Caco-2 (cell line): ENCODE measurements at regions not wholly inside any gene's neighbourhood (a gene's known extent, or its start where the extent isn't known, plus 50 kb on each side); places are given as distances from the start of the nearest gene placed in this dataset.

ENCODE experiments used
- BruUV-seq: library from RNA; stranded (reverse); fragments of 400-500 nt; replicated peaks from 2 replicates; lab custom pipeline; 2021; lab: Mats Ljungman, UMichigan
- CTCF ChIA-PET: fragments of 300-600 bp; sonication (Branson Sonifier 250); formaldehyde crosslinking; loops from one replicate; lab custom pipeline; 2022; ENCODE audit warnings: antibody characterized with exemption; lab: Charles Lee
- POLR2A ChIA-PET: fragments of 300-600 bp; sonication (Branson Sonifier 250); formaldehyde crosslinking; loops from one replicate; lab custom pipeline; 2022; ENCODE audit warnings: antibody characterized with exemption; lab: Charles Lee
- DNase-seq, 2 experiments: peaks; one replicate each; pipeline versions ENCODE4 v3.0.0 to v3.0.0-alpha.2; 2020 to 2022
- H3K27me3 ChIP-seq: replicated peaks from 2 replicates; pipeline ENCODE4 v1.6.0; 2011; ENCODE audit warnings: low read length; ENCODE audit not compliant: control insufficient read depth, insufficient read depth
- H3K36me3 ChIP-seq: 2 replicates; pipeline ENCODE4 v1.5.1; 2011; ENCODE audit warnings: low read length; ENCODE audit not compliant: control insufficient read depth, insufficient read depth
- H3K4me1 ChIP-seq: fragments of 250-450 bp; sonication (Bioruptor Pico); 2 replicates; pipeline ENCODE4 v1.5.1; 2020; ENCODE audit warnings: mild to moderate bottlenecking
- H3K4me3 ChIP-seq: 2 replicates; pipeline ENCODE4 v1.5.1; 2011; ENCODE audit warnings: low read depth, mild to moderate bottlenecking, control low read depth, low read length
- H3K9me3 ChIP-seq: fragments of 250-450 bp; sonication (Bioruptor Pico); 2 replicates; pipeline ENCODE4 v1.5.1; 2020; ENCODE audit warnings: mild to moderate bottlenecking, moderate library complexity
- H3K27ac Mint-ChIP-seq: one replicate; pipeline ENCODE4 v1.8.0; 2022; ENCODE audit warnings: mixed read lengths; ENCODE audit not compliant: unreplicated experiment
- H3K27me3 Mint-ChIP-seq: one replicate; pipeline ENCODE4 v1.8.0; 2022; ENCODE audit warnings: mixed read lengths; ENCODE audit not compliant: insufficient read depth, unreplicated experiment
- H3K36me3 Mint-ChIP-seq: one replicate; pipeline ENCODE4 v1.8.0; 2022; ENCODE audit warnings: mild to moderate bottlenecking, mixed read lengths; ENCODE audit not compliant: insufficient read depth, unreplicated experiment
- H3K4me1 Mint-ChIP-seq: one replicate; pipeline ENCODE4 v1.8.0; 2022; ENCODE audit warnings: low read depth, mixed read lengths; ENCODE audit not compliant: unreplicated experiment
- H3K4me3 Mint-ChIP-seq: one replicate; pipeline ENCODE4 v1.8.0; 2022; ENCODE audit warnings: mild to moderate bottlenecking, moderate library complexity, mixed read lengths; ENCODE audit not compliant: unreplicated experiment
- H3K9me3 Mint-ChIP-seq: one replicate; pipeline ENCODE4 v1.8.0; 2022; ENCODE audit warnings: mixed read lengths; ENCODE audit not compliant: unreplicated experiment
- CTCF ChIP-seq, 2 experiments: fragments of 200-600 bp in 1 of 2; IDR thresholded peaks; 1 replicate in 1 of 2; 2 replicates in 1 of 2; pipeline versions ENCODE4 v1.5.1 to v1.8.0; 2011 to 2022; ENCODE audit warnings: antibody characterized with exemption in 1 of 2, control low read depth in 1 of 2, inconsistent platforms in 1 of 2, low read depth in 1 of 2, low read length in 1 of 2, mild to moderate bottlenecking in 1 of 2, moderate library complexity in 1 of 2; ENCODE audit not compliant: insufficient read depth in 1 of 2, severe bottlenecking in 1 of 2, unreplicated experiment in 1 of 2
- intact Hi-C: fragments of 100-400 bp; cut with micrococcal nuclease; formaldehyde crosslinking; loops from one replicate; pipeline ENCODE4 v1.10.0; 2022; ENCODE audit not compliant: unreplicated experiment

- Histone ChIP-seq H3K4me3 (no peak overlapping the region), H3K36me3 (no peaks in the 10 kb centered on the region), H3K9me3 (no peaks in the 10 kb centered on the region), H3K27me3 (no peaks in the 10 kb centered on the region), H3K4me1 (no peaks in the 10 kb centered on the region)
- TF ChIP-seq CTCF (IDR thresholded peaks at IDR 0.05; ENCODE audit: insufficient read depth in 1 of 2, low read depth in 1 of 2, low read length in 1 of 2, severe bottlenecking in 1 of 2, unreplicated experiment in 1 of 2): no peak
- Mint-ChIP-seq H3K36me3 (no peaks in the 10 kb centered on the region), H3K27ac (no peak overlapping the region), H3K4me1 (no peaks in the 10 kb centered on the region), H3K4me3 (no peak overlapping the region), H3K27me3 (no peaks in the 10 kb centered on the region), H3K9me3 (no peaks in the 10 kb centered on the region)
- ChIA-PET CTCF (no interaction called here), POLR2A (no interaction called here)
- no peak for DNase-seq
- intact Hi-C loops: no loop called here
- no TSS peak for BruUV-seq
These were observed 196.5 kb downstream of the NUAK1 start for GRCh38 chr12:105942281-105942680.

GRCh38 chr12:105943525-105943924, 195.2 kb downstream of the NUAK1 start:
- Mint-ChIP-seq H3K9me3 (no peaks in the 10 kb centered on the region), H3K4me1 (no peaks in the 10 kb centered on the region), H3K27ac (no peak overlapping the region), H3K4me3 (no peak overlapping the region), H3K36me3 (no peaks in the 10 kb centered on the region), H3K27me3 (no peaks in the 10 kb centered on the region)
- no peak for TF ChIP-seq CTCF (IDR thresholded peaks at IDR 0.05; ENCODE audit: insufficient read depth in 1 of 2, low read depth in 1 of 2, low read length in 1 of 2, severe bottlenecking in 1 of 2, unreplicated experiment in 1 of 2)
- BruUV-seq: no TSS peak
- Histone ChIP-seq H3K27me3 (no peaks in the 10 kb centered on the region), H3K36me3 (no peaks in the 10 kb centered on the region), H3K4me3 (no peak overlapping the region), H3K9me3 (no peaks in the 10 kb centered on the region), H3K4me1 (no peaks in the 10 kb centered on the region)
- POLR2A ChIA-PET: no interaction called here
- intact Hi-C loops: no loop called here
- CTCF ChIA-PET: no interaction called here
- DNase-seq: no peak

- Mint-ChIP-seq H3K27me3 (no peaks in the 10 kb centered on the region), H3K4me3 (no peak overlapping the region), H3K9me3 (peaks cover 9% of the 10 kb centered on the region), H3K36me3 (peaks cover 5% of the 10 kb centered on the region), H3K4me1 (peaks cover 6% of the 10 kb centered on the region), H3K27ac (no peak overlapping the region)
- intact Hi-C loops: no loop called here
- no TSS peak for BruUV-seq
- Histone ChIP-seq H3K4me1 (no peaks in the 10 kb centered on the region), H3K27me3 (no peaks in the 10 kb centered on the region), H3K36me3 (no peaks in the 10 kb centered on the region), H3K4me3 (no peak overlapping the region), H3K9me3 (no peaks in the 10 kb centered on the region)
- POLR2A ChIA-PET: no interaction called here
- CTCF ChIA-PET: no interaction called here
- TF ChIP-seq CTCF (IDR thresholded peaks at IDR 0.05; ENCODE audit: insufficient read depth in 1 of 2, low read depth in 1 of 2, low read length in 1 of 2, severe bottlenecking in 1 of 2, unreplicated experiment in 1 of 2): no peak
- DNase-seq: no peak
These were observed 194.1 kb downstream of the NUAK1 start for GRCh38 chr12:105944628-105945027.
